HFF-Myc (cell line): ENCODE measurements at regions not wholly inside any gene's neighbourhood (a gene's known extent, or its start where the extent isn't known, plus 50 kb on each side); places are given as distances from the start of the nearest gene placed in this dataset.

Experiments
- DNase-seq: peaks from one replicate; pipeline ENCODE4 v3.0.0-alpha.2; 2011; ENCODE audit warnings: low read depth; ENCODE audit errors: extremely low read depth
- H3K4me3 ChIP-seq: replicated peaks from 2 replicates; pipeline ENCODE4 v1.5.1; 2011; ENCODE audit warnings: low read depth, mild to moderate bottlenecking, control low read depth, low read length
- CTCF ChIP-seq: IDR thresholded peaks from 2 replicates; pipeline ENCODE4 v1.5.1; 2012; ENCODE audit warnings: mild to moderate bottlenecking, low read depth, low read length, control low read depth; ENCODE audit errors: missing control alignments

- no peak for DNase-seq
- TF ChIP-seq CTCF: no peak
- H3K4me3 ChIP-seq: no peak overlapping the region
Observed at GRCh38 chr9:93900971-93901861, 53.9 kb downstream of the BARX1 start.

GRCh38 chr9:93900436-93900819 is 54.7 kb downstream of the BARX1 start:
- DNase-seq: no peak
- TF ChIP-seq CTCF: no peak
- no peak overlapping the region for H3K4me3 ChIP-seq

- no peak overlapping the region for H3K4me3 ChIP-seq
- DNase-seq: no peak
- TF ChIP-seq CTCF: no peak
Observed at GRCh38 chr9:93899609-93900435, 55.3 kb downstream of the BARX1 start.

GRCh38 chr9:93898502-93899426 is 56.4 kb downstream of the BARX1 start:
- H3K4me3 ChIP-seq: no peak overlapping the region
- no peak for DNase-seq
- no peak for TF ChIP-seq CTCF

- no peak for TF ChIP-seq CTCF
- no peak for DNase-seq
- no peak overlapping the region for H3K4me3 ChIP-seq
Observed at GRCh38 chr9:93898026-93898425, 57.1 kb downstream of the BARX1 start.
